A549 (cell line): ENCODE measurements at regions not wholly inside any gene's neighbourhood (a gene's known extent, or its start where the extent isn't known, plus 50 kb on each side); places are given as distances from the start of the nearest gene placed in this dataset.
"Not testable (repeated sequence)": the region's sequence is repeated elsewhere in the genome, so short reads cannot be mapped to it uniquely, and the experiment has no call there.

Experiments used
- CEBPB ChIP-seq, 2 experiments: fragments of >200 bp in 1 of 2; sonication (Bioruptor Twin) in 1 of 2; formaldehyde crosslinking in 1 of 2; IDR thresholded peaks; 2 replicates each; pipeline ENCODE4 v1.6.1; 2012 to 2016
- CHD2 ChIP-seq: fragments of 150-350 bp; IDR thresholded peaks from 2 replicates; pipeline ENCODE4 v1.6.1; 2014; ENCODE audit warnings: low read length; ENCODE audit not compliant: partially characterized antibody
- CTCF ChIP-seq: fragments of >200 bp; sonication (Bioruptor Twin); formaldehyde crosslinking; IDR thresholded peaks from 3 replicates; pipeline ENCODE4 v1.5.1; 2016
- HEYL ChIP-seq: fragments of 250-450 bp; sonication (Bioruptor Pico); IDR thresholded peaks from 2 replicates; pipeline ENCODE4 v1.8.0; 2021; ENCODE audit warnings: mild to moderate bottlenecking, moderate library complexity
- HMGXB4 ChIP-seq: fragments of 250-450 bp; sonication (Bioruptor Pico); IDR thresholded peaks from 2 replicates; pipeline ENCODE4 v1.5.0; 2021; ENCODE audit warnings: mild to moderate bottlenecking, moderate library complexity, borderline replicate concordance
- MAZ ChIP-seq: fragments of 150-350 bp; IDR thresholded peaks from 2 replicates; pipeline ENCODE4 v1.6.1; 2014; ENCODE audit warnings: antibody characterized with exemption, low read depth, low read length, borderline replicate concordance
- MYC ChIP-seq: IDR thresholded peaks from 2 replicates; pipeline ENCODE4 v1.6.1; 2012; ENCODE audit warnings: mild to moderate bottlenecking, inconsistent platforms, low read length, improper control_type of control experiment, borderline replicate concordance
- NR3C1 ChIP-seq: fragments of >200 bp; sonication (Bioruptor Twin); formaldehyde crosslinking; IDR thresholded peaks from 3 replicates; pipeline ENCODE4 v1.6.1; 2017
- POLR2A ChIP-seq: IDR thresholded peaks from 2 replicates; pipeline ENCODE4 v1.6.1; 2012; ENCODE audit warnings: mild to moderate bottlenecking, low read length
- RAD21 ChIP-seq, 2 experiments: fragments of >200 bp in 1 of 2; sonication (Bioruptor Twin) in 1 of 2; formaldehyde crosslinking in 1 of 2; IDR thresholded peaks in 1 of 2; conservative IDR thresholded peaks in 1 of 2; 2 replicates in 1 of 2; 3 replicates in 1 of 2; pipeline ENCODE4 v1.6.1; 2012 to 2018; ENCODE audit warnings: inconsistent platforms in 1 of 2
- REST ChIP-seq: fragments of 200-600 bp; sonication (generic); IDR thresholded peaks from 2 replicates; pipeline ENCODE4 v1.6.1; 2016; ENCODE audit warnings: antibody characterized with exemption, mild to moderate bottlenecking, moderate library complexity
- ZFP36 ChIP-seq: fragments of 450-650 bp; IDR thresholded peaks from 2 replicates; pipeline ENCODE4 v1.6.1; 2014; ENCODE audit warnings: borderline replicate concordance; ENCODE audit not compliant: partially characterized antibody

- TF ChIP-seq MAZ; HEYL (CRISPR knock-in tag); CEBPB (IDR thresholded peaks at IDR 0.05); CTCF; POLR2A; NR3C1; RAD21 (conservative IDR thresholded peaks at IDR 0.05 in 1 of 2, IDR thresholded peaks at IDR 0.05 in 1 of 2); REST; HMGXB4 (CRISPR knock-in tag); ZFP36; CHD2; MYC: not testable (repeated sequence)
Observed at GRCh38 chr5:28929366-28929765, 1891.0 kb upstream of the CDH9 start.
